GM12875 (cell line): ENCODE measurements at regions not wholly inside any gene's neighbourhood (a gene's known extent, or its start where the extent isn't known, plus 50 kb on each side); places are given as distances from the start of the nearest gene placed in this dataset.

ENCODE experiments used
- H3K4me3 ChIP-seq: one replicate; pipeline ENCODE4 v1.5.1; 2011; ENCODE audit warnings: low read depth, low read length, control low read depth
- CTCF ChIP-seq: IDR thresholded peaks from 2 replicates; pipeline ENCODE4 v1.5.1; 2011; ENCODE audit warnings: low read depth, mild to moderate bottlenecking, control low read depth, inconsistent platforms, low read length, moderate library complexity, borderline replicate concordance; ENCODE audit not compliant: insufficient read depth

- TF ChIP-seq CTCF: no peak
- H3K4me3 ChIP-seq: no peak overlapping the region
Measured at GRCh38 chr14:61959348-61959747, 197.1 kb downstream of the SNAPC1 start.

- no peak overlapping the region for H3K4me3 ChIP-seq
- TF ChIP-seq CTCF: no peak
Measured at GRCh38 chr14:61961369-61961768, 199.1 kb downstream of the SNAPC1 start.

GRCh38 chr14:61963926-61964325, 201.7 kb downstream of the SNAPC1 start:
- no peak overlapping the region for H3K4me3 ChIP-seq
- no peak for TF ChIP-seq CTCF

- no peak overlapping the region for H3K4me3 ChIP-seq
- no peak for TF ChIP-seq CTCF
Measured at GRCh38 chr14:61965030-61965745, 203.0 kb downstream of the SNAPC1 start.

- no peak overlapping the region for H3K4me3 ChIP-seq
- no peak for TF ChIP-seq CTCF
Measured at GRCh38 chr14:61968207-61968606, 206.0 kb downstream of the SNAPC1 start.

GRCh38 chr14:61972711-61973110, 210.5 kb downstream of the SNAPC1 start:
- no peak for TF ChIP-seq CTCF
- no peak overlapping the region for H3K4me3 ChIP-seq

GRCh38 chr14:61973981-61974380, 211.8 kb downstream of the SNAPC1 start:
- no peak overlapping the region for H3K4me3 ChIP-seq
- no peak for TF ChIP-seq CTCF
